K562 (cell line): ENCODE measurements at regions not wholly inside any gene's neighbourhood (a gene's known extent, or its start where the extent isn't known, plus 50 kb on each side); places are given as distances from the start of the nearest gene placed in this dataset.
A peak's percentile ranks its signal among the peaks of the same experiment; 100 is the strongest.

Source experiments
- ATAC-seq: fragments of 200-7000 bp; cut with Tn5 transposase; 3 replicates; pipeline ENCODE4 v1.9.1; 2020; ENCODE audit warnings: moderate library complexity
- BruUV-seq: library from RNA; stranded (reverse); fragments of 400-500 nt; replicated peaks from 2 replicates; lab custom pipeline; 2021; lab: Mats Ljungman, UMichigan
- CTCF ChIA-PET: fragments of 300-600 bp; formaldehyde crosslinking; extraction: SDS; loops from one replicate; lab custom pipeline; 2021; ENCODE audit warnings: low intra/inter-chr PET ratio; lab: Yijun Ruan, JAX
- POLR2A ChIA-PET: fragments of 300-600, 350-650 bp; sonication (Branson Sonifier 250); formaldehyde crosslinking; extraction: SDS; loops from one replicate; lab custom pipeline; 2021; ENCODE audit warnings: antibody characterized with exemption, inconsistent platforms; lab: Yijun Ruan, JAX
- DNase-seq, 4 experiments: peaks; one replicate each; pipeline versions ENCODE4 v3.0.0 to v3.0.0-alpha.2; 2011 to 2018; ENCODE audit warnings: low spot score in 3 of 4, mixed read lengths in 3 of 4; ENCODE audit errors: extremely low read depth in 1 of 4
- FAIRE-seq: peaks from 2 replicates; lab custom pipeline; 2011; peaks lifted over from hg19 to GRCh38; lab: Jason Lieb, UNC
- H2AFZ ChIP-seq: 2 replicates; pipeline ENCODE4 v1.6.0; 2011; ENCODE audit warnings: low read depth, low read length, control low read depth, inconsistent platforms
- H3K27ac ChIP-seq: fragments of 200-600 bp; 3 replicates; pipeline ENCODE4 v1.8.0; 2011; ENCODE audit warnings: low read depth, mild to moderate bottlenecking, control low read depth, inconsistent platforms, low read length, moderate library complexity, mixed read lengths; ENCODE audit errors: extremely low read depth
- H3K27me3 ChIP-seq, 2 experiments: fragments of 300-600 bp in 1 of 2; 2 replicates in 1 of 2; 3 replicates in 1 of 2; pipeline versions ENCODE4 v1.6.0 to v1.8.0; 2011; ENCODE audit warnings: inconsistent platforms in 2 of 2, low read length in 2 of 2, mild to moderate bottlenecking in 1 of 2, mixed read lengths in 1 of 2, moderate library complexity in 1 of 2; ENCODE audit not compliant: control insufficient read depth in 2 of 2, insufficient read depth in 2 of 2
- H3K36me3 ChIP-seq: fragments of 300-600 bp; 3 replicates; pipeline ENCODE4 v1.8.0; 2011; ENCODE audit warnings: mild to moderate bottlenecking, low read length, inconsistent platforms; ENCODE audit not compliant: control insufficient read depth, insufficient read depth
- H3K4me1 ChIP-seq, 2 experiments: fragments of 200-600 bp in 1 of 2; replicated peaks in 1 of 2; 2 replicates in 1 of 2; 3 replicates in 1 of 2; pipeline versions ENCODE4 v1.5.1 to v1.8.0; 2011; ENCODE audit warnings: inconsistent platforms in 2 of 2, low read length in 2 of 2, mild to moderate bottlenecking in 1 of 2, mixed read lengths in 1 of 2, moderate library complexity in 1 of 2; ENCODE audit not compliant: control insufficient read depth in 2 of 2, insufficient read depth in 2 of 2
- H3K4me2 ChIP-seq: 2 replicates; pipeline ENCODE4 v1.6.1; 2011; ENCODE audit warnings: low read length, control low read depth, inconsistent platforms, mixed read lengths; ENCODE audit not compliant: insufficient read depth
- H3K4me3 ChIP-seq: fragments of 200-600 bp; sonication (generic), shearing (Covaris generic); 2 replicates; pipeline ENCODE4 v1.5.1; 2016; ENCODE audit warnings: control low read depth, inconsistent platforms
- H3K79me2 ChIP-seq: fragments of 200-600 bp; 3 replicates; pipeline ENCODE4 v1.8.0; 2011; ENCODE audit warnings: low read length, inconsistent platforms; ENCODE audit not compliant: control insufficient read depth, insufficient read depth
- H3K9ac ChIP-seq, 2 experiments: 2 replicates each; pipeline versions ENCODE4 v1.6.0 to v1.6.1; 2011; ENCODE audit warnings: low read depth in 2 of 2, low read length in 2 of 2, control low read depth in 1 of 2, inconsistent platforms in 1 of 2, mild to moderate bottlenecking in 1 of 2, mixed read lengths in 1 of 2; ENCODE audit not compliant: insufficient read depth in 1 of 2
- H3K9me1 ChIP-seq: one replicate; pipeline ENCODE4 v1.6.0; 2011; ENCODE audit warnings: inconsistent platforms, mild to moderate bottlenecking, low read length, moderate library complexity; ENCODE audit not compliant: control insufficient read depth, insufficient read depth
- H3K9me3 ChIP-seq: replicated peaks from 2 replicates; pipeline ENCODE4 v1.5.1; 2011; ENCODE audit warnings: low read depth, low read length, inconsistent platforms; ENCODE audit not compliant: control insufficient read depth, insufficient read depth
- H4K20me1 ChIP-seq: replicated peaks from 2 replicates; pipeline ENCODE4 v1.6.1; 2011; ENCODE audit warnings: low read length, inconsistent platforms, mixed read lengths; ENCODE audit not compliant: control insufficient read depth, insufficient read depth
- CEBPB ChIP-seq: fragments of 450-650 bp; IDR thresholded peaks from 2 replicates; pipeline ENCODE4 v1.6.1; 2016; ENCODE audit warnings: missing genetic modification characterization, missing compliant biosample characterization
- CEBPG ChIP-seq, 3 experiments: fragments of 200-800 bp in 1 of 3; sonication (Bioruptor generic) in 1 of 3; sonication (generic) in 1 of 3; formaldehyde crosslinking in 1 of 3; IDR thresholded peaks in 2 of 3; conservative IDR thresholded peaks in 1 of 3; 2 replicates each; pipeline versions ENCODE4 v1.6.1 to v1.8.0; 2016 to 2022; ENCODE audit warnings: missing compliant biosample characterization in 2 of 3, missing genetic modification characterization in 2 of 3, mild to moderate bottlenecking in 1 of 3, missing genetic modification reagents in 1 of 3
- KAT2B ChIP-seq: IDR thresholded peaks from one replicate; pipeline ENCODE4 v1.6.1; 2012; ENCODE audit warnings: low read depth, mild to moderate bottlenecking, control low read depth, inconsistent platforms, low read length, moderate library complexity
- NCOA6 ChIP-seq: fragments of 450-650 bp; IDR thresholded peaks from 2 replicates; pipeline ENCODE4 v1.6.1; 2017; ENCODE audit warnings: mild to moderate bottlenecking
- NFE2 ChIP-seq: IDR thresholded peaks from 2 replicates; pipeline ENCODE4 v1.6.1; 2014; ENCODE audit warnings: antibody characterized with exemption, low read depth
- WGBS: fragments of 100-300 bp; shearing (Covaris generic); methylation state at CpG from one replicate; pipeline ENCODE4 v1.1.6; 2016; ENCODE audit warnings: low coverage, mixed read lengths; ENCODE audit not compliant: insufficient coverage; ENCODE audit errors: missing lambda C conversion rate; 5-methylcytosine and 5-hydroxymethylcytosine counted together
- in situ Hi-C: fragments of 300-500 bp; cut with MboI; formaldehyde crosslinking; loops from 4 replicates; pipeline ENCODE4 v1.15.0; 2018; ENCODE audit warnings: inconsistent platforms, mixed read lengths
- intact Hi-C: fragments of 100-400 bp; cut with micrococcal nuclease; formaldehyde crosslinking; loops from 2 replicates; pipeline ENCODE4 v1.14.2; 2022
- TF ChIP-seq, protein P1 (sequence below): sonication (generic); formaldehyde crosslinking; IDR thresholded peaks from 2 replicates; pipeline ENCODE4 v1.5.0; 2020; ENCODE audit warnings: missing genetic modification reagents

DNA sequence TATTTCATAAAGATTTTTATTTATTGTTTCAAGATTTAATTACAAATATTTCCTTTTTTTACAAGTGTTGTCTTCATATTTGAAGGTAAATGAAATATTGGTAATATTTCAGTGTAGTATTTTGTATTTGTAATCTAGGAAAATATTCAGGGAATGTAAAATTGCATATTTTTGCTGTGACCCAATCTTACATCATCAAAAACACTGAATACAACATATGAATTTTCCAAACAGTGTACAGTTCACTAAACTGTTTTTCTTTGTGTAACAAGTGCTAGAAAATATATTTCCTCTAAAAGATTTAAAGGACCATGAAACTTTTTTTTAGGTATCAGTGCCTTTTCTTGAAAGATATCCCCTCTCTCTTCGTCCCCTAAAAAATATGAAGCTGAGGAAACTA is 251.9 kb upstream of the KCND2 start:
- DNase-seq = no peak
- no peaks in the 10 kb centered on the region for H3K9me1 ChIP-seq
- no peak overlapping the region for H3K9ac ChIP-seq
- ATAC-seq = no peak
- H3K36me3 ChIP-seq = no peaks in the 10 kb centered on the region
- no peaks in the 10 kb centered on the region for H4K20me1 ChIP-seq
- ChIA-PET POLR2A (no interaction called here), CTCF (no interaction called here)
- intact Hi-C loops (no loop called here), in situ Hi-C loops (no loop called here)
- H3K27me3 ChIP-seq = no peaks in the 10 kb centered on the region
- BruUV-seq = no TSS peak
- H3K4me1 ChIP-seq = no peaks in the 10 kb centered on the region
- H3K4me2 ChIP-seq = no peak overlapping the region
- WGBS = 27% methylated on average over 1 of the region's 1 CpG
- no peaks in the 10 kb centered on the region for H3K79me2 ChIP-seq
- no peak for TF ChIP-seq NFE2
- TF ChIP-seq, protein P1, sequence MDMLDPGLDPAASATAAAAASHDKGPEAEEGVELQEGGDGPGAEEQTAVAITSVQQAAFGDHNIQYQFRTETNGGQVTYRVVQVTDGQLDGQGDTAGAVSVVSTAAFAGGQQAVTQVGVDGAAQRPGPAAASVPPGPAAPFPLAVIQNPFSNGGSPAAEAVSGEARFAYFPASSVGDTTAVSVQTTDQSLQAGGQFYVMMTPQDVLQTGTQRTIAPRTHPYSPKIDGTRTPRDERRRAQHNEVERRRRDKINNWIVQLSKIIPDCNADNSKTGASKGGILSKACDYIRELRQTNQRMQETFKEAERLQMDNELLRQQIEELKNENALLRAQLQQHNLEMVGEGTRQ (CRISPR knock-in tag) = no peak
- TF ChIP-seq NCOA6 = no peak
- no peak for TF ChIP-seq CEBPG (CRISPR knock-in tag; IDR thresholded peaks at IDR 0.05)
- TF ChIP-seq CEBPG (tag; conservative IDR thresholded peaks at IDR 0.05 in 1 of 2, IDR thresholded peaks at IDR 0.05 in 1 of 2) = 0 out of 4 replicates have a peak, but pooled peaks of 1 of the 2 experiments have one; percentile 12
- H3K9me3 ChIP-seq = no peaks in the 10 kb centered on the region
- no peak overlapping the region for H3K27ac ChIP-seq
- H3K4me3 ChIP-seq = no peak overlapping the region
- H2AFZ ChIP-seq = no peak overlapping the region
- no peak for FAIRE-seq

DNA sequence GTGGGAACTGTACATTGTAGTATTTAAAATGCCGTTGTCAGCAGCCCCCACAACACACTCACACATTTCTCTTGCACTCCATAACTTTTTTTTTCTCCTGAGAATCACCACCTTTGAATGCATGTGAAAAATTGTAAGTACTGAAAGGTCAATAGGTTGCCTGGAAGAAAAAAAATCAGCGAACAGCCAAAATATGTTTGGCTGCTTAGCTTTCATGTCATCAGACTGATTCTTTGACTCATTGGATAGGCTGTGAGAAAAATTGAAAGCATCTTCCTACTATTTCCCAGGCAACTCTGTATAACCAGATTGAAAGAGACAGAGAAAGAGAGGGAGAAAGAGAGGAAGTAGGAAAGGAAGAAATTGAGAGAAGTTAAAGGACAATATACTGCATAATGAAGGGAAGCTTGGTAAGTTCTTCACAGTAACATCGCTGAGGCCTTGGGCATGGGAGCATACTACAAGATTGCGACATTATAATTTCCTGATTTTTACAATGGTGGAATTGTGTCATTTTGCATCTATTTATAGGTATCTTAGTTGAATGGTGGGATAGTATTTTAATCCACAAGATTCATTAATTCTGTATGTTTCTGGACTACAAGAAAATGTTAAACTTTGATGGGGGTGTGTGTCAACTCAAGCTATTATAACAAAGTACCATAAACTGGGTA is 249.3 kb upstream of the KCND2 start:
- H4K20me1 ChIP-seq = no peaks in the 10 kb centered on the region
- in situ Hi-C loops (no loop called here), intact Hi-C loops (no loop called here)
- H3K79me2 ChIP-seq = no peaks in the 10 kb centered on the region
- no peaks in the 10 kb centered on the region for H3K9me3 ChIP-seq
- H3K27ac ChIP-seq = no peak overlapping the region
- ATAC-seq = no peak
- no peak for DNase-seq
- no peaks in the 10 kb centered on the region for H3K36me3 ChIP-seq
- H3K9ac ChIP-seq = no peak overlapping the region
- no peak overlapping the region for H3K4me3 ChIP-seq
- H3K4me2 ChIP-seq = no peak overlapping the region
- H3K4me1 ChIP-seq = no peaks in the 10 kb centered on the region
- H3K27me3 ChIP-seq = no peaks in the 10 kb centered on the region
- CTCF ChIA-PET = no interaction called here
- TF ChIP-seq NCOA6 (no peak), CEBPG (CRISPR knock-in tag; IDR thresholded peaks at IDR 0.05) (no peak), CEBPG (tag; conservative IDR thresholded peaks at IDR 0.05 in 1 of 2, IDR thresholded peaks at IDR 0.05 in 1 of 2) (peak in 1 of 2 experiments; percentile 57; a peak in 1 of 4 replicates), KAT2B (no peak), CEBPB (tag) (peak; percentile 51; the same call in 1 of the 2 replicates)
- BruUV-seq = no TSS peak
- H3K9me1 ChIP-seq = no peaks in the 10 kb centered on the region
- POLR2A ChIA-PET = no interaction called here
- WGBS = 3% methylated on average over 4 of the region's 4 CpGs
- 0 out of 2 replicates have a peak overlapping the region, but pooled peaks have one; percentile 7 for H2AFZ ChIP-seq
- no peak for FAIRE-seq
